Testis (tissue), 2 donors: ENCODE measurements at regions not wholly inside any gene's neighbourhood (a gene's known extent, or its start where the extent isn't known, plus 50 kb on each side); places are given as distances from the start of the nearest gene placed in this dataset.

Source experiments
- CTCF ChIP-seq, 3 experiments: fragments of 450-650 bp in 2 of 3; fragments of 200-600 bp in 1 of 3; sonication (generic) in 1 of 3; IDR thresholded peaks; one replicate each; pipeline ENCODE4 v1.5.1; 2016 to 2019; ENCODE audit warnings: antibody characterized with exemption in 3 of 3, mild to moderate bottlenecking in 2 of 3, moderate library complexity in 1 of 3
- POLR2A ChIP-seq: fragments of 450-650 bp; IDR thresholded peaks from one replicate; pipeline ENCODE4 v1.6.1; 2017; ENCODE audit warnings: antibody characterized with exemption, mild to moderate bottlenecking, moderate library complexity

GRCh38 chr11:129308241-129308865 lies 67.3 kb upstream of the BARX2 start:
- TF ChIP-seq CTCF (IDR thresholded peaks at IDR 0.05) (no peak), POLR2A (no peak)
